ENCODE measurements at regions not wholly inside any gene's neighbourhood (a gene's known extent, or its start where the extent isn't known, plus 50 kb on each side); places are given as distances from the start of the nearest gene placed in this dataset.

DNA sequence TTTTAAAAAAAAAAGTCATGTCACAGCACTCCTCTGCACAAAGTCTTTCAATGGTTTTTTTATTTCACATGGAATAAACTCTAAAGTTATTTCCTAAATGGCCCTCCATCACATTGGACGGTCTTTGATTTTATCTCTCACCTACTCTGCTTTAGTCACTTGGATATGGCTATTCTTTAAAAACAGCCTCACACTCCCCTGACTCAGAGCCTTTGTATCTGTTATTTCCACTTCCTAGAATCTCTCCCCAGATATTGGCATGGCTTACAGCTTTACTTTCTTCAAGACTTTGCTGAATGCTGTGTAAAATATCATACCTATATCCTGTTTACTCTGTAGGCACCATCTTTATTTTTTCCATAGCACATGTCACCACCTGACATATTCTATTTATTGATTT lies 194.7 kb upstream of the MCHR2 start:
- TF ChIP-seq POLR2A (IDR thresholded peaks at IDR 0.05) (no peak), EP300 (IDR thresholded peaks at IDR 0.05) (no peak)
- WGBS, 2 donors, result 86 to 89% methylated on average over 1 of the region's 1 CpG
- Histone ChIP-seq H3K27me3 (no peaks in the 10 kb centered on the region), H3K36me3 (no peaks in the 10 kb centered on the region), H3K4me3 (no peak overlapping the region), H3K4me1 (no peaks in the 10 kb centered on the region), H3K27ac (no peak overlapping the region), H3K9me3 (no peaks in the 10 kb centered on the region)
- DNase-seq (ENCODE audit: low spot score in 2 of 2), result no peak

DNA sequence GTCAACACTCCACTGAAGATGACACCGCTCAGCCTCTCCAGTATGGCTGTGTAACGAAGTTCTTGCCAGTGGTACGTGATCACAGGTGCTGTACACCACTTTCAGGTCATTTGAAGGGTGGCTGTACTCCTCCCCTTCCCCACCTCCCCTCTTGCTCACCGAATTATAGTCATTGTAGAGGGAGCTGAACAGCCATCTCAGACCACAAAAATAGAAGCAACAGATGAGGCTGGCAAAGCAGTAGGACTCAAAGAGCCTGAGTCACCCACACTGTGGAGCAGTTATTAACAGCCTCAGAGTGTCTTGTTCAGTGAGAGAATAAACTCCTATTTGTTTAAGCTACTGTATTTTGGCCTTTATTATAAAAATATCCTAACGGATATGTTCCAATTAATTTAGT lies 192.5 kb upstream of the MCHR2 start:
- Histone ChIP-seq H3K36me3 (no peaks in the 10 kb centered on the region), H3K4me1 (no peaks in the 10 kb centered on the region), H3K27me3 (no peaks in the 10 kb centered on the region), H3K27ac (no peak overlapping the region), H3K4me3 (no peak overlapping the region), H3K9me3 (no peaks in the 10 kb centered on the region)
- no peak for TF ChIP-seq EP300 (IDR thresholded peaks at IDR 0.05)
- TF ChIP-seq, protein P1, sequence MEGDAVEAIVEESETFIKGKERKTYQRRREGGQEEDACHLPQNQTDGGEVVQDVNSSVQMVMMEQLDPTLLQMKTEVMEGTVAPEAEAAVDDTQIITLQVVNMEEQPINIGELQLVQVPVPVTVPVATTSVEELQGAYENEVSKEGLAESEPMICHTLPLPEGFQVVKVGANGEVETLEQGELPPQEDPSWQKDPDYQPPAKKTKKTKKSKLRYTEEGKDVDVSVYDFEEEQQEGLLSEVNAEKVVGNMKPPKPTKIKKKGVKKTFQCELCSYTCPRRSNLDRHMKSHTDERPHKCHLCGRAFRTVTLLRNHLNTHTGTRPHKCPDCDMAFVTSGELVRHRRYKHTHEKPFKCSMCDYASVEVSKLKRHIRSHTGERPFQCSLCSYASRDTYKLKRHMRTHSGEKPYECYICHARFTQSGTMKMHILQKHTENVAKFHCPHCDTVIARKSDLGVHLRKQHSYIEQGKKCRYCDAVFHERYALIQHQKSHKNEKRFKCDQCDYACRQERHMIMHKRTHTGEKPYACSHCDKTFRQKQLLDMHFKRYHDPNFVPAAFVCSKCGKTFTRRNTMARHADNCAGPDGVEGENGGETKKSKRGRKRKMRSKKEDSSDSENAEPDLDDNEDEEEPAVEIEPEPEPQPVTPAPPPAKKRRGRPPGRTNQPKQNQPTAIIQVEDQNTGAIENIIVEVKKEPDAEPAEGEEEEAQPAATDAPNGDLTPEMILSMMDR (IDR thresholded peaks at IDR 0.05), result no peak
- no peak for TF ChIP-seq POLR2A (IDR thresholded peaks at IDR 0.05)
- 77 to 82% methylated on average over 5 of the region's 5 CpGs for WGBS, 2 donors
- no peak for DNase-seq (ENCODE audit: low spot score in 2 of 2)

- no peak for DNase-seq (ENCODE audit: low spot score in 2 of 2)
- Histone ChIP-seq H3K27me3 (no peaks in the 10 kb centered on the region), H3K27ac (no peak overlapping the region), H3K4me1 (no peaks in the 10 kb centered on the region), H3K9me3 (no peaks in the 10 kb centered on the region), H3K36me3 (no peaks in the 10 kb centered on the region), H3K4me3 (no peak overlapping the region)
- TF ChIP-seq EP300 (IDR thresholded peaks at IDR 0.05), result no peak
- no peak for TF ChIP-seq POLR2A (IDR thresholded peaks at IDR 0.05)
- TF ChIP-seq, protein P1 (IDR thresholded peaks at IDR 0.05), result no peak
- WGBS, 2 donors, result 85 to 88% methylated on average over 3 of the region's 3 CpGs
Measured at GRCh38 chr6:100185615-100186014, 191.6 kb upstream of the MCHR2 start.

DNA sequence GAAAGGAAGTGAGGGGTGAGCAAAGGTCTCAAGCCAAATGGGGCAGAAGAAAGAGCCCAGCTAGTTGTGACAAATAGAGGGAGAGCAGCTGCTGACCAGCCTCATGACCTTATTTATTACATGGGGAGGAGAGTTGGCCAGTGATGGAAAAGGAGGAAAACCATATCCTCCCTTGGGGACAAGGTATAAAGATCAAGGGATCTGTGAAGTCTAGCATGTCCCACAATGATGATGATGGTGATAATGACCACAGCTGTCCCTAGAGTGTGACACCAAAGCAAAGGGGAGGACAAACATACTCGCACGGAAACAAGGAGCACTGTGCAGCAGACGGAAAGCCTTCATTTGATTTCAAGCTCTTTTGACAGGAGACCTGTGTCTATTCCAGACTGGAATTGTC lies 190.4 kb upstream of the MCHR2 start:
- no peaks in the 10 kb centered on the region for H3K36me3 ChIP-seq
- H3K27ac ChIP-seq, result no peak overlapping the region
- no peaks in the 10 kb centered on the region for H3K27me3 ChIP-seq
- H3K4me3 ChIP-seq, result no peak overlapping the region
- no peaks in the 10 kb centered on the region for H3K4me1 ChIP-seq
- no peaks in the 10 kb centered on the region for H3K9me3 ChIP-seq
- no peak for TF ChIP-seq POLR2A (IDR thresholded peaks at IDR 0.05)
- no peak for TF ChIP-seq EP300 (IDR thresholded peaks at IDR 0.05)
- TF ChIP-seq, protein P1 (IDR thresholded peaks at IDR 0.05), result no peak
- no peak for DNase-seq (ENCODE audit: low spot score in 2 of 2)
- WGBS, 2 donors, result 62 to 78% methylated on average over 3 of the region's 3 CpGs

DNA sequence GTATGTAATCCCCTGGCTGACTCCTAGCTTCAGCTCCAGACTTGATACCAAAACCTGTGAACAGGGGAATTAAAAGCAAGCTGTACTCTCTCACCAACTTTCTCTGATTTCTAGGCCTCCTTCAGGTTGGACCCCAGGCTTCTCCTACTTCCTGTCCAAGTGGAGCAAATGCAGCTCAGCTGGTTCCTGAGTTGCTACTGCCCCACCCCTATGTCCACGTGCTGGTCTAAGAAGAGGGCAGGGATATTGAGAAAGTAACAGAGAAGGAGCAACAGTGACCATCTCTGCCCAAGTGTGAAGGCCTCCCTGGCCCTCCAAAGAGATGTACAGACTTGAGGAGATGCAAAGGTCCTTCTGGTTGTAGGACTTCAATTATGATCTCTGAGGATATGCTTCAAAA lies 188.3 kb upstream of the MCHR2 start:
- no peak for TF ChIP-seq POLR2A (IDR thresholded peaks at IDR 0.05)
- TF ChIP-seq, protein P1 (IDR thresholded peaks at IDR 0.05), result no peak
- TF ChIP-seq EP300 (IDR thresholded peaks at IDR 0.05), result no peak
- WGBS, 2 donors, result 30 to 47% methylated on average over 1 of the region's 1 CpG
- H3K36me3 ChIP-seq, result no peaks in the 10 kb centered on the region
- peaks cover 0 to 8% (median 0%) of the 10 kb centered on the region in 4 donors for H3K4me1 ChIP-seq
- DNase-seq (ENCODE audit: low spot score in 2 of 2), result no peak
- no peaks in the 10 kb centered on the region for H3K27me3 ChIP-seq
- no peaks in the 10 kb centered on the region for H3K9me3 ChIP-seq
- H3K27ac ChIP-seq, result no peak overlapping the region
- H3K4me3 ChIP-seq, result no peak overlapping the region

GRCh38 chr6:100181309-100181708 lies 187.3 kb upstream of the MCHR2 start:
- no peaks in the 10 kb centered on the region for H3K9me3 ChIP-seq
- no peaks in the 10 kb centered on the region for H3K36me3 ChIP-seq
- TF ChIP-seq POLR2A (IDR thresholded peaks at IDR 0.05) (no peak), EP300 (IDR thresholded peaks at IDR 0.05) (no peak)
- TF ChIP-seq, protein P1 (IDR thresholded peaks at IDR 0.05), result no peak
- H3K27ac ChIP-seq, result no peak overlapping the region
- no peak for DNase-seq (ENCODE audit: low spot score in 2 of 2)
- WGBS, 2 donors, result 85 to 90% methylated on average over 3 of the region's 3 CpGs
- no peak overlapping the region for H3K4me3 ChIP-seq
- H3K27me3 ChIP-seq, result no peaks in the 10 kb centered on the region
- H3K4me1 ChIP-seq, result peaks cover 0 to 18% (median 0%) of the 10 kb centered on the region in 4 donors

All from tibial nerve (tissue), 4 donors.